H1 (cell line): ENCODE measurements at regions not wholly inside any gene's neighbourhood (a gene's known extent, or its start where the extent isn't known, plus 50 kb on each side); places are given as distances from the start of the nearest gene placed in this dataset.

Source experiments
- ATF2 ChIP-seq: IDR thresholded peaks from 2 replicates; pipeline ENCODE4 v1.6.1; 2012; ENCODE audit warnings: low read length, inconsistent platforms
- CBX5 ChIP-seq: fragments of 300-800, 300-1000 bp; sonication (generic); IDR thresholded peaks from 2 replicates; pipeline ENCODE4 v1.7.1; 2016; ENCODE audit warnings: antibody characterized with exemption, low read length, low read depth
- EGR1 ChIP-seq: IDR thresholded peaks from 2 replicates; pipeline ENCODE4 v1.6.1; 2011; ENCODE audit warnings: low read depth, low read length, borderline replicate concordance
- GTF2F1 ChIP-seq: IDR thresholded peaks from 2 replicates; pipeline ENCODE4 v1.6.1; 2012; ENCODE audit warnings: low read depth, low read length, improper control_type of control experiment, borderline replicate concordance
- NRF1 ChIP-seq: IDR thresholded peaks from 2 replicates; pipeline ENCODE4 v1.6.1; 2011; ENCODE audit warnings: mild to moderate bottlenecking, low read depth, low read length, improper control_type of control experiment
- PHF8 ChIP-seq: fragments of 200-600 bp; sonication (generic); conservative IDR thresholded peaks from 2 replicates; pipeline ENCODE4 v1.7.1; 2012; ENCODE audit warnings: low read depth, mild to moderate bottlenecking, inconsistent platforms, low read length, moderate library complexity
- RNF2 ChIP-seq: fragments of 200-900, 300-1000 bp; sonication (generic); IDR thresholded peaks from 2 replicates; pipeline ENCODE4 v1.7.1; 2016; ENCODE audit warnings: borderline replicate concordance, low read depth, mild to moderate bottlenecking, antibody characterized with exemption, low read length; ENCODE audit not compliant: poor library complexity, severe bottlenecking; ENCODE audit errors: missing control alignments
- TF ChIP-seq, protein P1 (sequence below): fragments of 300-600 bp; sonication (generic); IDR thresholded peaks from 2 replicates; pipeline ENCODE4 v1.7.1; 2012; ENCODE audit warnings: low read length, moderate library complexity, mild to moderate bottlenecking, inconsistent platforms; ENCODE audit not compliant: insufficient replicate concordance

GRCh38 chr2:107511970-107512789 is 314.5 kb upstream of the RGPD4 start (continued):
- TF ChIP-seq, protein P1, sequence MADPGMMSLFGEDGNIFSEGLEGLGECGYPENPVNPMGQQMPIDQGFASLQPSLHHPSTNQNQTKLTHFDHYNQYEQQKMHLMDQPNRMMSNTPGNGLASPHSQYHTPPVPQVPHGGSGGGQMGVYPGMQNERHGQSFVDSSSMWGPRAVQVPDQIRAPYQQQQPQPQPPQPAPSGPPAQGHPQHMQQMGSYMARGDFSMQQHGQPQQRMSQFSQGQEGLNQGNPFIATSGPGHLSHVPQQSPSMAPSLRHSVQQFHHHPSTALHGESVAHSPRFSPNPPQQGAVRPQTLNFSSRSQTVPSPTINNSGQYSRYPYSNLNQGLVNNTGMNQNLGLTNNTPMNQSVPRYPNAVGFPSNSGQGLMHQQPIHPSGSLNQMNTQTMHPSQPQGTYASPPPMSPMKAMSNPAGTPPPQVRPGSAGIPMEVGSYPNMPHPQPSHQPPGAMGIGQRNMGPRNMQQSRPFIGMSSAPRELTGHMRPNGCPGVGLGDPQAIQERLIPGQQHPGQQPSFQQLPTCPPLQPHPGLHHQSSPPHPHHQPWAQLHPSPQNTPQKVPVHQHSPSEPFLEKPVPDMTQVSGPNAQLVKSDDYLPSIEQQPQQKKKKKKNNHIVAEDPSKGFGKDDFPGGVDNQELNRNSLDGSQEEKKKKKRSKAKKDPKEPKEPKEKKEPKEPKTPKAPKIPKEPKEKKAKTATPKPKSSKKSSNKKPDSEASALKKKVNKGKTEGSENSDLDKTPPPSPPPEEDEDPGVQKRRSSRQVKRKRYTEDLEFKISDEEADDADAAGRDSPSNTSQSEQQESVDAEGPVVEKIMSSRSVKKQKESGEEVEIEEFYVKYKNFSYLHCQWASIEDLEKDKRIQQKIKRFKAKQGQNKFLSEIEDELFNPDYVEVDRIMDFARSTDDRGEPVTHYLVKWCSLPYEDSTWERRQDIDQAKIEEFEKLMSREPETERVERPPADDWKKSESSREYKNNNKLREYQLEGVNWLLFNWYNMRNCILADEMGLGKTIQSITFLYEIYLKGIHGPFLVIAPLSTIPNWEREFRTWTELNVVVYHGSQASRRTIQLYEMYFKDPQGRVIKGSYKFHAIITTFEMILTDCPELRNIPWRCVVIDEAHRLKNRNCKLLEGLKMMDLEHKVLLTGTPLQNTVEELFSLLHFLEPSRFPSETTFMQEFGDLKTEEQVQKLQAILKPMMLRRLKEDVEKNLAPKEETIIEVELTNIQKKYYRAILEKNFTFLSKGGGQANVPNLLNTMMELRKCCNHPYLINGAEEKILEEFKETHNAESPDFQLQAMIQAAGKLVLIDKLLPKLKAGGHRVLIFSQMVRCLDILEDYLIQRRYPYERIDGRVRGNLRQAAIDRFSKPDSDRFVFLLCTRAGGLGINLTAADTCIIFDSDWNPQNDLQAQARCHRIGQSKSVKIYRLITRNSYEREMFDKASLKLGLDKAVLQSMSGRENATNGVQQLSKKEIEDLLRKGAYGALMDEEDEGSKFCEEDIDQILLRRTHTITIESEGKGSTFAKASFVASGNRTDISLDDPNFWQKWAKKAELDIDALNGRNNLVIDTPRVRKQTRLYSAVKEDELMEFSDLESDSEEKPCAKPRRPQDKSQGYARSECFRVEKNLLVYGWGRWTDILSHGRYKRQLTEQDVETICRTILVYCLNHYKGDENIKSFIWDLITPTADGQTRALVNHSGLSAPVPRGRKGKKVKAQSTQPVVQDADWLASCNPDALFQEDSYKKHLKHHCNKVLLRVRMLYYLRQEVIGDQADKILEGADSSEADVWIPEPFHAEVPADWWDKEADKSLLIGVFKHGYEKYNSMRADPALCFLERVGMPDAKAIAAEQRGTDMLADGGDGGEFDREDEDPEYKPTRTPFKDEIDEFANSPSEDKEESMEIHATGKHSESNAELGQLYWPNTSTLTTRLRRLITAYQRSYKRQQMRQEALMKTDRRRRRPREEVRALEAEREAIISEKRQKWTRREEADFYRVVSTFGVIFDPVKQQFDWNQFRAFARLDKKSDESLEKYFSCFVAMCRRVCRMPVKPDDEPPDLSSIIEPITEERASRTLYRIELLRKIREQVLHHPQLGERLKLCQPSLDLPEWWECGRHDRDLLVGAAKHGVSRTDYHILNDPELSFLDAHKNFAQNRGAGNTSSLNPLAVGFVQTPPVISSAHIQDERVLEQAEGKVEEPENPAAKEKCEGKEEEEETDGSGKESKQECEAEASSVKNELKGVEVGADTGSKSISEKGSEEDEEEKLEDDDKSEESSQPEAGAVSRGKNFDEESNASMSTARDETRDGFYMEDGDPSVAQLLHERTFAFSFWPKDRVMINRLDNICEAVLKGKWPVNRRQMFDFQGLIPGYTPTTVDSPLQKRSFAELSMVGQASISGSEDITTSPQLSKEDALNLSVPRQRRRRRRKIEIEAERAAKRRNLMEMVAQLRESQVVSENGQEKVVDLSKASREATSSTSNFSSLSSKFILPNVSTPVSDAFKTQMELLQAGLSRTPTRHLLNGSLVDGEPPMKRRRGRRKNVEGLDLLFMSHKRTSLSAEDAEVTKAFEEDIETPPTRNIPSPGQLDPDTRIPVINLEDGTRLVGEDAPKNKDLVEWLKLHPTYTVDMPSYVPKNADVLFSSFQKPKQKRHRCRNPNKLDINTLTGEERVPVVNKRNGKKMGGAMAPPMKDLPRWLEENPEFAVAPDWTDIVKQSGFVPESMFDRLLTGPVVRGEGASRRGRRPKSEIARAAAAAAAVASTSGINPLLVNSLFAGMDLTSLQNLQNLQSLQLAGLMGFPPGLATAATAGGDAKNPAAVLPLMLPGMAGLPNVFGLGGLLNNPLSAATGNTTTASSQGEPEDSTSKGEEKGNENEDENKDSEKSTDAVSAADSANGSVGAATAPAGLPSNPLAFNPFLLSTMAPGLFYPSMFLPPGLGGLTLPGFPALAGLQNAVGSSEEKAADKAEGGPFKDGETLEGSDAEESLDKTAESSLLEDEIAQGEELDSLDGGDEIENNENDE, result no peak
- TF ChIP-seq EGR1 (no peak), RNF2 (no peak), NRF1 (no peak), ATF2 (no peak), CBX5 (no peak), GTF2F1 (no peak), PHF8 (no peak)
